22Rv1 (cell line): ENCODE measurements at regions not wholly inside any gene's neighbourhood (a gene's known extent, or its start where the extent isn't known, plus 50 kb on each side); places are given as distances from the start of the nearest gene placed in this dataset.

Experiments used
- H3K27ac ChIP-seq: fragments of 450-650 bp; 2 replicates; pipeline ENCODE4 v1.5.1; 2017
- ZFX ChIP-seq: fragments of 450-650 bp; IDR thresholded peaks from 2 replicates; pipeline ENCODE4 v1.6.1; 2017; ENCODE audit warnings: antibody characterized with exemption, borderline replicate concordance
- TF ChIP-seq, protein P1 (sequence below): fragments of 450-650 bp; IDR thresholded peaks from 2 replicates; pipeline ENCODE4 v1.5.1; 2017; ENCODE audit warnings: mild to moderate bottlenecking

DNA sequence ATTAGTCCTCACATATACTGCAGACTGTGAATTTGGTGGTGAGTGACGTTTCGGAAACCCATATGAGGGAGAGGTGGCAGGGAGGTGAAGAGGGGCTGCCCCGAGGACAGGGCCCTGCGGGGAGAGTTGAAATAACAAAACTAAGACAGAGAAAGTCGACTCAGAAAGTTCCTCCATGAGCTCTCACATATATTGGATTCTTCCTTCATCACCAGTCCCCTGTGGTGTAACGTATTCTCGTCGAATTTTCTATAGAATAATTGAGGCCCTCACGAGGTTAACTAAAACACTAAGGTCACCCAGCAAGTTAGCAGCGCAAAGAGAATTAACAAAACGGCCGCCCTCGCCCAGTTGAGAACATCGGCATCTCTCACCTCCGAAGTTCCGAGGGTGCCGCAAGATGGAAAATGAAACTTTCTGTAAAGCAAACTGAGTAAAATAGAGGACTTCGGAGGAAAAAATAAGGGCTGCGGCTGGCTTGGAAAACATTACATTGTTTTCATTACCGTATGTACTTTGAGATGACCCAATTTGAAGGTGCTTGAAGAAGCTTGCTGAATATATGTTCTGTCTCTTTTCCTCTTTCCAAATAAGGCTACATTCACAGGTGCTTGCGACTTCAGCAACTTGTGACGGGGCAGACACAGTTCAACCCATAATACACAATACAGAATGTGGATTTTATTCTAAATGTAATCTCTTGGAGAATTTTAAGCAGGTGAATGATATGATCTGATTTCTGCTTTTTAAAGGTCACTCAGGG lies 490.9 kb upstream of the JARID2 start:
- no peak overlapping the region for H3K27ac ChIP-seq
- TF ChIP-seq, protein P1, sequence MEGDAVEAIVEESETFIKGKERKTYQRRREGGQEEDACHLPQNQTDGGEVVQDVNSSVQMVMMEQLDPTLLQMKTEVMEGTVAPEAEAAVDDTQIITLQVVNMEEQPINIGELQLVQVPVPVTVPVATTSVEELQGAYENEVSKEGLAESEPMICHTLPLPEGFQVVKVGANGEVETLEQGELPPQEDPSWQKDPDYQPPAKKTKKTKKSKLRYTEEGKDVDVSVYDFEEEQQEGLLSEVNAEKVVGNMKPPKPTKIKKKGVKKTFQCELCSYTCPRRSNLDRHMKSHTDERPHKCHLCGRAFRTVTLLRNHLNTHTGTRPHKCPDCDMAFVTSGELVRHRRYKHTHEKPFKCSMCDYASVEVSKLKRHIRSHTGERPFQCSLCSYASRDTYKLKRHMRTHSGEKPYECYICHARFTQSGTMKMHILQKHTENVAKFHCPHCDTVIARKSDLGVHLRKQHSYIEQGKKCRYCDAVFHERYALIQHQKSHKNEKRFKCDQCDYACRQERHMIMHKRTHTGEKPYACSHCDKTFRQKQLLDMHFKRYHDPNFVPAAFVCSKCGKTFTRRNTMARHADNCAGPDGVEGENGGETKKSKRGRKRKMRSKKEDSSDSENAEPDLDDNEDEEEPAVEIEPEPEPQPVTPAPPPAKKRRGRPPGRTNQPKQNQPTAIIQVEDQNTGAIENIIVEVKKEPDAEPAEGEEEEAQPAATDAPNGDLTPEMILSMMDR: no peak
- no peak for TF ChIP-seq ZFX

DNA sequence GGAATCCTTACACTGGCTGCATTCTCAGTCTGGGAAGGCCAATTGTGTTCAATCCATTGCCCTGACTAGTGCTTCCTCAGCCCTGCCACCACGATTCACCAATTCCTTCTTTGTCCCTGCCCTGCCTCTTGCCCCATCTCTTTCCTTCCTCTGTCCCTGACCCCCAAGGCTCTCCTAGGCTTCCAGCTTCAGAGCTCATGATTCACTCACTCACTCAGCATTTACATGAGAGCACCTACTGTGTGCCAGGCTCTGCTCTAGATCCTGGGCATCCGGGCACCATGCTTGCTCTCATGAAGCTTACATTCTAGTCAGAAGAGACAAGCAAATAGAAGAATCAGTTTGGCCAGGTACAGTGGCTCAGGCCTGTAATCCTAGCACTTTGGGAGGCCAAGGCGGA lies 489.5 kb upstream of the JARID2 start:
- TF ChIP-seq, protein P1: no peak
- TF ChIP-seq ZFX: no peak
- H3K27ac ChIP-seq: no peak overlapping the region

DNA sequence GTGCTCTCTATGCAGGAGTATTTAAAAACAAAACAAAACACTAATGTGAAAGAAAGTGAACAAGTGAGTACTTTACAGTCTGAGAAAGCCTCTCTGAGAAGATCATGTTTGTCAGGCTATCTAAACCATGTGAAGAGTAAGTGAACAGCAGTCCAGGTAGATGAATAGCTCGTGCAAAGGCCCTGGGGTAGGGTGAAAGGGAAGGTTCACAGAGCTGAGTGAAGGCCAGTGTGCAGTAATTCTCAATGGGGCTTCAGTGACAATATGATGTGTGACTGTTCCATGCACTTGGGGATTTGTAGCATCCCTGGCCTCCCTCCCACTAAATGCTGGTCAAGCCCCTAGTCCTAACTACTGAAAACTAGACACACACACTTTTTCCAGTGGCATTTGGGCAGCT lies 488.9 kb upstream of the JARID2 start:
- TF ChIP-seq, protein P1: no peak
- no peak for TF ChIP-seq ZFX
- H3K27ac ChIP-seq: no peak overlapping the region

DNA sequence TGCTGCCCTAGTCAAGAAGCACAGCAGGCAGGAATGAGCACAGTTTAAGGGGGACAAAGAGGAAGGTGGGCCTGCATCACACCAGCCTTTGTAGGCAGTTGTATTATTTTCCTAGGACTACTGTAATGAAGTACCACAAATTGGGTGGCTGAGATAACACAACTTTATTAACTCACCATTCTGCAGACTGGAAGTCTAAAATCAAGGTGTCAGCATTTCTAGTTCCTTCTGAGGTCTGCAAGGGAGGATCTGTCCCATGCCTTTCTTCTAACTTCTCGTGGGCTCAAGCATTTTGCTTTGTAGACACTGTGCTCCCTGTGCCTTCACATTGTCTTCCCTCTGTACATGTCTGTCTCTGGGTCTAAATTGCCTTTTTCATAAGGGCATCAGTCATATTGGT lies 488.5 kb upstream of the JARID2 start:
- TF ChIP-seq, protein P1: no peak
- no peak for TF ChIP-seq ZFX
- H3K27ac ChIP-seq: no peak overlapping the region

DNA sequence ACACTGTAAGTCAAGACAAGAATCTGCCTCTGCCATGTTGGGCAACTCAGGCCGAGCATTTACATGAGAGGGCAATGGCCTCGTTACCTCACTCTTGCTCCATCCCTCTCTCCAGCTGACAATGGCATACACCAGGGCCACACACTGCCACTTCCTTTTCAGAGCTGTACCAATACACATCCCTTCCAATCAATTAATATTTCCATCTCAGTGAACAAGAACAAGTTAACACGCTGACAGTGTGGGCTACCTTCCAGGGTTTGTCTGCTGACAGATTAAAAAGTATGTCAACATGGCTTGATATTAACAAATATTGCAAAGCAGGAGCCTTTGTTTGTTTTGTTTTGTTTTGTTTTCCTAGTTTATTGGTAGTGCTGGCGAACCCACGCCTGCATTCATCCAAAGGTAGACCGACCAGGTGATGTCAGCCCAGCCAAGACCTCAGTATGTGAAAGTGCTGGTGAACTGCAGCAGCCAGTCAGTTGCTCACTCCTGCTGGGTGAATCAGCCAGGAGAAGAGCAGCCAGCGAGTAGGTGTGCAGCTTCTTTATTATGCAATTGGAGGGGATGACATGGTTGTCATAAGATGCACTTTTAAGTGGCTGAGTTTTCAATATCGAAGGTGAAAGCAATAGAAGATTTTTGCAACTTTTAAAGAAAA lies 487.3 kb upstream of the JARID2 start:
- 0 out of 2 replicates have a peak overlapping the region, but pooled peaks have one; percentile 8 for H3K27ac ChIP-seq
- no peak for TF ChIP-seq ZFX
- TF ChIP-seq, protein P1: no peak

DNA sequence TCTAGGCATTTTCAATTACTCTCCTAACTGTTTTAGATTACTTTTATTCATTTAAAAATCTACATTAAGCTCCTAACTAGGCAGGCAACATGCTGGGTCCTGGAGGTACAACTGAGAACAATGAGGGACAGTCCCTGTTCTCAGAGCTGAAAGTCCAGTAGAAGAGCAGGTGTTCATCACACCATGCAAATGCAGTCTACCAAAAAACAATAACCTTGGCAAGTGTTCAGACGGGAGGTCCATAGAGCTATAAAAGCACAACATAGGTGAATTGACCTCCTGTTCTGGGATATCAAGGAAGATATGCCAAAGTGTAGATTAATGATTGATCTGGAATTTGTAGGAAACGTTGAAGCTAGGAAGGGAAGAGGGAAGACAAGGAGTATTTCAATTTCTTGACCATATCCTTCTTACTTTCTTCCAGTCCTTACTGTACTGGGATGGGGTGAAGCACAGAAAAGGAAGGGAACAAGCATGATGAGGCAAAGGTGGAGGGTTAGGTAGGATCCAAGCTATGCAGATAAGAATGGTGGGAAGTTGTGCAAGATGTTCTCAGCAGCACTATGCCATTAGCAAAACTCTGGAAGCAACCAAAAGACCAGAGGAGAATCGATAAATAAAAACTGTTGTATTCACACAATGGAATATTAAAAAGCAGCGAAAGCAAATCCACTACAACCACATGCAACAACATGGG lies 485.7 kb upstream of the JARID2 start:
- no peak for TF ChIP-seq ZFX
- TF ChIP-seq, protein P1: no peak
- no peak overlapping the region for H3K27ac ChIP-seq

DNA sequence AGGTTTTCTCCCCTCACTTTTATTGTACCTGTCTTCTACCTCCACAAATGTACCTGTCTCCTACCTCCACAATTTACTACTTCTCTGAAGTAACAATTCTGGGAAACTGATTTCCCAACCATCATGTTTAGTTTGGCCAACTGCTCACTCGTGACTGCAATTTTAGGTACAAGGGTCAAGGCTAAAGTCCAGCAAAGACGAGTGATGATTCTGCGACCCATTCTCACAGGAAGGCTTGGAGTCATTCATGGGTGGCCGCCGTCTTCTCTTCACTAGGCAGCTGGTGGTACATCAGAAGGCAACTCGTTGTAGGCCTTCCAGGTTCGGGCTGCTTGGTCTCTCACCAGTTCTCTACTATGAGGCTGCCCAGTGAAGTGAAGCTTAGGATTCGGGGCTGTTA lies 483.8 kb upstream of the JARID2 start:
- TF ChIP-seq, protein P1: no peak
- no peak for TF ChIP-seq ZFX

More for the DNA sequence above, 483.8 kb upstream of the JARID2 start:
- H3K27ac ChIP-seq: no peak overlapping the region
